WTC11 (cell line): ENCODE measurements at regions not wholly inside any gene's neighbourhood (a gene's known extent, or its start where the extent isn't known, plus 50 kb on each side); places are given as distances from the start of the nearest gene placed in this dataset.

Experiments
- ATAC-seq: fragments of 200-7000 bp; cut with Tn5 transposase; 2 replicates; pipeline ENCODE4 v1.10.0; 2021; ENCODE audit warnings: mild to moderate bottlenecking, moderate library complexity
- CTCF ChIA-PET: fragments of 300-600 bp; sonication (Branson Sonifier 250); formaldehyde crosslinking; loops from one replicate; lab custom pipeline; 2021; ENCODE audit warnings: antibody characterized with exemption; lab: Charles Lee
- POLR2A ChIA-PET: fragments of 350-600 bp; sonication (Branson Sonifier 250); formaldehyde crosslinking; loops from one replicate; lab custom pipeline; 2021; ENCODE audit warnings: antibody characterized with exemption; lab: Charles Lee
- DNase-seq: peaks from one replicate; pipeline ENCODE4 v3.0.0; 2021; ENCODE audit warnings: low spot score
- H3K27ac Mint-ChIP-seq: 2 replicates; pipeline ENCODE4 v1.8.0; 2021; ENCODE audit warnings: mixed read lengths
- H3K27me3 Mint-ChIP-seq: 2 replicates; pipeline ENCODE4 v1.8.0; 2021; ENCODE audit warnings: low read depth, mild to moderate bottlenecking, moderate library complexity, mixed read lengths
- H3K36me3 Mint-ChIP-seq: 2 replicates; pipeline ENCODE4 v1.8.0; 2021; ENCODE audit warnings: mixed read lengths
- H3K4me1 Mint-ChIP-seq: 2 replicates; pipeline ENCODE4 v1.8.0; 2022; ENCODE audit warnings: mixed read lengths
- H3K4me3 Mint-ChIP-seq: 2 replicates; pipeline ENCODE4 v1.8.0; 2021; ENCODE audit warnings: mild to moderate bottlenecking, moderate library complexity, mixed read lengths
- H3K9me3 Mint-ChIP-seq: 2 replicates; pipeline ENCODE4 v1.8.0; 2021; ENCODE audit warnings: mixed read lengths
- E2F4 ChIP-seq: sonication (generic); formaldehyde crosslinking; IDR thresholded peaks from 2 replicates; pipeline ENCODE4 v1.8.1; 2022; ENCODE audit warnings: low read depth, mild to moderate bottlenecking, moderate library complexity, missing genetic modification reagents, borderline replicate concordance
- FOXK1 ChIP-seq: sonication (generic); formaldehyde crosslinking; IDR thresholded peaks from 2 replicates; pipeline ENCODE4 v1.8.0; 2022; ENCODE audit warnings: mild to moderate bottlenecking, moderate library complexity, missing genetic modification reagents
- FOXP4 ChIP-seq: sonication (generic); formaldehyde crosslinking; IDR thresholded peaks from 2 replicates; pipeline ENCODE4 v1.8.0; 2022; ENCODE audit warnings: mild to moderate bottlenecking, missing genetic modification reagents
- HMGA2 ChIP-seq: fragments of 250-450 bp; sonication (Bioruptor Pico); IDR thresholded peaks from 2 replicates; pipeline ENCODE4 v1.4.0; 2021; ENCODE audit warnings: mild to moderate bottlenecking, moderate library complexity
- HMGXB4 ChIP-seq: sonication (generic); formaldehyde crosslinking; IDR thresholded peaks from 2 replicates; pipeline ENCODE4 v1.8.1; 2023; ENCODE audit warnings: mild to moderate bottlenecking, moderate library complexity, missing genetic modification reagents
- MXD4 ChIP-seq: fragments of 250-450 bp; sonication (Bioruptor Pico); IDR thresholded peaks from 2 replicates; pipeline ENCODE4 v1.8.0; 2021; ENCODE audit warnings: mild to moderate bottlenecking, moderate library complexity, borderline replicate concordance
- NFE2L1 ChIP-seq: sonication (generic); formaldehyde crosslinking; IDR thresholded peaks from 2 replicates; pipeline ENCODE4 v1.8.1; 2023; ENCODE audit warnings: missing genetic modification reagents
- NR2C2 ChIP-seq: sonication (generic); formaldehyde crosslinking; IDR thresholded peaks from 2 replicates; pipeline ENCODE4 v1.8.0; 2022; ENCODE audit warnings: mild to moderate bottlenecking, missing genetic modification reagents
- PRRX2 ChIP-seq: fragments of 250-450 bp; sonication (Bioruptor Pico); IDR thresholded peaks from 2 replicates; pipeline ENCODE4 v1.8.0; 2021; ENCODE audit warnings: mild to moderate bottlenecking
- RORB ChIP-seq: fragments of 250-450 bp; sonication (Bioruptor Pico); IDR thresholded peaks from 2 replicates; pipeline ENCODE4 v1.9.0; 2021; ENCODE audit warnings: mild to moderate bottlenecking
- ZBTB43 ChIP-seq: sonication (generic); formaldehyde crosslinking; IDR thresholded peaks from 2 replicates; pipeline ENCODE4 v1.8.1; 2023; ENCODE audit warnings: mild to moderate bottlenecking, missing genetic modification reagents
- ZNF263 ChIP-seq: sonication (generic); formaldehyde crosslinking; IDR thresholded peaks from 2 replicates; pipeline ENCODE4 v1.8.1; 2022; ENCODE audit warnings: low read depth, mild to moderate bottlenecking, moderate library complexity, missing genetic modification reagents
- ZNF396 ChIP-seq: fragments of 250-450 bp; sonication (Bioruptor Pico); IDR thresholded peaks from 2 replicates; pipeline ENCODE4 v1.8.0; 2021; ENCODE audit warnings: mild to moderate bottlenecking, moderate library complexity, borderline replicate concordance
- ZNF416 ChIP-seq: fragments of 250-450 bp; sonication (Bioruptor Pico); IDR thresholded peaks from 2 replicates; pipeline ENCODE4 v1.9.0; 2021; ENCODE audit warnings: mild to moderate bottlenecking, inconsistent platforms
- ZSCAN18 ChIP-seq: fragments of 250-450 bp; sonication (Bioruptor Pico); IDR thresholded peaks from 2 replicates; pipeline ENCODE4 v2.1.2; 2022; ENCODE audit warnings: mild to moderate bottlenecking, moderate library complexity
- TF ChIP-seq, protein P1 (sequence below): sonication (generic); formaldehyde crosslinking; conservative IDR thresholded peaks from 2 replicates; pipeline ENCODE4 v1.8.1; 2023; ENCODE audit warnings: mild to moderate bottlenecking, low read depth, missing genetic modification reagents, moderate library complexity
- TF ChIP-seq, protein P2 (sequence below): fragments of 250-450 bp; sonication (Bioruptor Pico); IDR thresholded peaks from 2 replicates; pipeline ENCODE4 v1.9.0; 2021; ENCODE audit warnings: mild to moderate bottlenecking, borderline replicate concordance
- TF ChIP-seq, protein P3 (sequence below): sonication (generic); formaldehyde crosslinking; IDR thresholded peaks from 2 replicates; pipeline ENCODE4 v1.8.0; 2022; ENCODE audit warnings: mild to moderate bottlenecking, missing genetic modification reagents

DNA sequence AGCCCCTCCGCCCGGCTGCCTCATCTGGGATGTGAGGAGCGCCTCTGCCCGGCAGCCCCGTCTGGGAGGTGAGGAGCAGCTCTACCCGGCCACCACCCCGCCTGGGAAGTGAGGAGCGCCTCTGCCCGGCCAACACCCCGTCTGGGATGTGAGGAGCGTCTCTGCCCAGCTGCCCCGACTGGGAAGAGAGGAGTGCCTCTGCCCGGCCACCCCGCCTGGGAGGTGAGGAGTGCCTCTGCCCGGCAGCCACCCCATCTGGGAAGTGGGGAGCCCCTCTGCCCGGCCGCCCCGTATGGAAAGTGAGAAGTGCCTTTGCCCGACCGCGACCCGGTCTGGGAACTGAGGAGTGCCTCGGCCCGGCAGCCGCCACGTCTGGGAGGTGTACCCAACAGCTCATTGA, 74.3 kb upstream of the TNIP3 start:
- Mint-ChIP-seq H3K36me3 (peaks cover 5% of the 10 kb centered on the region), H3K27ac (no peak overlapping the region), H3K9me3 (peaks cover 10% of the 10 kb centered on the region)
- CTCF ChIA-PET: no interaction called here
- no peak for DNase-seq
- TF ChIP-seq PRRX2 (no peak), HMGXB4 (CRISPR knock-in tag) (no peak), ZBTB43 (CRISPR knock-in tag) (no peak), HMGA2 (no peak), E2F4 (no peak), ZSCAN18 (CRISPR knock-in tag) (no peak), ZNF263 (CRISPR knock-in tag) (no peak), MXD4 (CRISPR knock-in tag) (no peak), NFE2L1 (CRISPR knock-in tag) (no peak), FOXP4 (no peak), FOXK1 (CRISPR knock-in tag) (no peak), RORB (CRISPR knock-in tag) (no peak), NR2C2 (CRISPR knock-in tag) (no peak), ZNF416 (no peak), ZNF396 (no peak)
- TF ChIP-seq, protein P1, sequence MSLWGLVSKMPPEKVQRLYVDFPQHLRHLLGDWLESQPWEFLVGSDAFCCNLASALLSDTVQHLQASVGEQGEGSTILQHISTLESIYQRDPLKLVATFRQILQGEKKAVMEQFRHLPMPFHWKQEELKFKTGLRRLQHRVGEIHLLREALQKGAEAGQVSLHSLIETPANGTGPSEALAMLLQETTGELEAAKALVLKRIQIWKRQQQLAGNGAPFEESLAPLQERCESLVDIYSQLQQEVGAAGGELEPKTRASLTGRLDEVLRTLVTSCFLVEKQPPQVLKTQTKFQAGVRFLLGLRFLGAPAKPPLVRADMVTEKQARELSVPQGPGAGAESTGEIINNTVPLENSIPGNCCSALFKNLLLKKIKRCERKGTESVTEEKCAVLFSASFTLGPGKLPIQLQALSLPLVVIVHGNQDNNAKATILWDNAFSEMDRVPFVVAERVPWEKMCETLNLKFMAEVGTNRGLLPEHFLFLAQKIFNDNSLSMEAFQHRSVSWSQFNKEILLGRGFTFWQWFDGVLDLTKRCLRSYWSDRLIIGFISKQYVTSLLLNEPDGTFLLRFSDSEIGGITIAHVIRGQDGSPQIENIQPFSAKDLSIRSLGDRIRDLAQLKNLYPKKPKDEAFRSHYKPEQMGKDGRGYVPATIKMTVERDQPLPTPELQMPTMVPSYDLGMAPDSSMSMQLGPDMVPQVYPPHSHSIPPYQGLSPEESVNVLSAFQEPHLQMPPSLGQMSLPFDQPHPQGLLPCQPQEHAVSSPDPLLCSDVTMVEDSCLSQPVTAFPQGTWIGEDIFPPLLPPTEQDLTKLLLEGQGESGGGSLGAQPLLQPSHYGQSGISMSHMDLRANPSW (CRISPR knock-in tag): no peak
- TF ChIP-seq, protein P2, sequence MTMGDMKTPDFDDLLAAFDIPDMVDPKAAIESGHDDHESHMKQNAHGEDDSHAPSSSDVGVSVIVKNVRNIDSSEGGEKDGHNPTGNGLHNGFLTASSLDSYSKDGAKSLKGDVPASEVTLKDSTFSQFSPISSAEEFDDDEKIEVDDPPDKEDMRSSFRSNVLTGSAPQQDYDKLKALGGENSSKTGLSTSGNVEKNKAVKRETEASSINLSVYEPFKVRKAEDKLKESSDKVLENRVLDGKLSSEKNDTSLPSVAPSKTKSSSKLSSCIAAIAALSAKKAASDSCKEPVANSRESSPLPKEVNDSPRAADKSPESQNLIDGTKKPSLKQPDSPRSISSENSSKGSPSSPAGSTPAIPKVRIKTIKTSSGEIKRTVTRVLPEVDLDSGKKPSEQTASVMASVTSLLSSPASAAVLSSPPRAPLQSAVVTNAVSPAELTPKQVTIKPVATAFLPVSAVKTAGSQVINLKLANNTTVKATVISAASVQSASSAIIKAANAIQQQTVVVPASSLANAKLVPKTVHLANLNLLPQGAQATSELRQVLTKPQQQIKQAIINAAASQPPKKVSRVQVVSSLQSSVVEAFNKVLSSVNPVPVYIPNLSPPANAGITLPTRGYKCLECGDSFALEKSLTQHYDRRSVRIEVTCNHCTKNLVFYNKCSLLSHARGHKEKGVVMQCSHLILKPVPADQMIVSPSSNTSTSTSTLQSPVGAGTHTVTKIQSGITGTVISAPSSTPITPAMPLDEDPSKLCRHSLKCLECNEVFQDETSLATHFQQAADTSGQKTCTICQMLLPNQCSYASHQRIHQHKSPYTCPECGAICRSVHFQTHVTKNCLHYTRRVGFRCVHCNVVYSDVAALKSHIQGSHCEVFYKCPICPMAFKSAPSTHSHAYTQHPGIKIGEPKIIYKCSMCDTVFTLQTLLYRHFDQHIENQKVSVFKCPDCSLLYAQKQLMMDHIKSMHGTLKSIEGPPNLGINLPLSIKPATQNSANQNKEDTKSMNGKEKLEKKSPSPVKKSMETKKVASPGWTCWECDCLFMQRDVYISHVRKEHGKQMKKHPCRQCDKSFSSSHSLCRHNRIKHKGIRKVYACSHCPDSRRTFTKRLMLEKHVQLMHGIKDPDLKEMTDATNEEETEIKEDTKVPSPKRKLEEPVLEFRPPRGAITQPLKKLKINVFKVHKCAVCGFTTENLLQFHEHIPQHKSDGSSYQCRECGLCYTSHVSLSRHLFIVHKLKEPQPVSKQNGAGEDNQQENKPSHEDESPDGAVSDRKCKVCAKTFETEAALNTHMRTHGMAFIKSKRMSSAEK: no peak
- TF ChIP-seq, protein P3, sequence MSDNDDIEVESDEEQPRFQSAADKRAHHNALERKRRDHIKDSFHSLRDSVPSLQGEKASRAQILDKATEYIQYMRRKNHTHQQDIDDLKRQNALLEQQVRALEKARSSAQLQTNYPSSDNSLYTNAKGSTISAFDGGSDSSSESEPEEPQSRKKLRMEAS (CRISPR knock-in tag): no peak
- TF ChIP-seq, all 79 proteins: peak for 0
- H3K4me3 Mint-ChIP-seq: no peak overlapping the region
- H3K4me1 Mint-ChIP-seq: peaks cover 11% of the 10 kb centered on the region
- no peaks in the 10 kb centered on the region for H3K27me3 Mint-ChIP-seq
- ATAC-seq: no peak
- POLR2A ChIA-PET: interaction anchor here (0.7 kb wide), 1 partner anchor 9 kb away, joined by 5 read pairs; no protein-coding TSS in a partner anchor
